ENCODE measurements at regions not wholly inside any gene's neighbourhood (a gene's known extent, or its start where the extent isn't known, plus 50 kb on each side); places are given as distances from the start of the nearest gene placed in this dataset.

GRCh38 chr16:61596655-61597054, 439.6 kb downstream of the CDH8 start:
- ChIA-PET POLR2A (no interaction called here), CTCF (no interaction called here)

GRCh38 chr16:61595605-61596004, 440.6 kb downstream of the CDH8 start:
- ChIA-PET POLR2A (no interaction called here), CTCF (no interaction called here)

GRCh38 chr16:61590577-61590976, 445.7 kb downstream of the CDH8 start:
- CTCF ChIA-PET, result no interaction called here
- POLR2A ChIA-PET, result no interaction called here

- CTCF ChIA-PET, result no interaction called here
- POLR2A ChIA-PET, result no interaction called here
These were observed 448.7 kb downstream of the CDH8 start for GRCh38 chr16:61587526-61587925.

GRCh38 chr16:61581417-61582046, 454.7 kb downstream of the CDH8 start:
- CTCF ChIA-PET, result no interaction called here

GRCh38 chr16:61580579-61580978, 455.7 kb downstream of the CDH8 start:
- POLR2A ChIA-PET, result no interaction called here
- CTCF ChIA-PET, result no interaction called here

More at GRCh38 chr16:61581417-61582046, 454.7 kb downstream of the CDH8 start:
- POLR2A ChIA-PET, result no interaction called here

- ChIA-PET POLR2A (no interaction called here), CTCF (no interaction called here)
These were observed 457.0 kb downstream of the CDH8 start for GRCh38 chr16:61579195-61579594.

GRCh38 chr16:61576476-61576875, 459.8 kb downstream of the CDH8 start:
- ChIA-PET CTCF (no interaction called here), POLR2A (no interaction called here)

GRCh38 chr16:61575617-61576016, 460.6 kb downstream of the CDH8 start:
- POLR2A ChIA-PET, result no interaction called here

GRCh38 chr16:61569028-61569427, 467.2 kb downstream of the CDH8 start:
- ChIA-PET CTCF (no interaction called here), POLR2A (no interaction called here)

More at GRCh38 chr16:61575617-61576016, 460.6 kb downstream of the CDH8 start:
- CTCF ChIA-PET, result no interaction called here

GRCh38 chr16:61564716-61565115, 471.5 kb downstream of the CDH8 start:
- CTCF ChIA-PET, result no interaction called here
- POLR2A ChIA-PET, result no interaction called here

- ChIA-PET POLR2A (no interaction called here), CTCF (no interaction called here)
These were observed 480.4 kb downstream of the CDH8 start for GRCh38 chr16:61555718-61556441.

GRCh38 chr16:61549327-61549726, 486.9 kb downstream of the CDH8 start:
- ChIA-PET CTCF (no interaction called here), POLR2A (no interaction called here)

- ChIA-PET CTCF (no interaction called here), POLR2A (no interaction called here)
These were observed 488.6 kb downstream of the CDH8 start for GRCh38 chr16:61547626-61548025.

GRCh38 chr16:61544165-61544564, 492.1 kb downstream of the CDH8 start:
- ChIA-PET CTCF (no interaction called here), POLR2A (no interaction called here)

- POLR2A ChIA-PET, result no interaction called here
These were observed 496.0 kb downstream of the CDH8 start for GRCh38 chr16:61540216-61540615.

GRCh38 chr16:61530697-61531096, 505.5 kb downstream of the CDH8 start:
- ChIA-PET POLR2A (no interaction called here), CTCF (no interaction called here)

More at GRCh38 chr16:61540216-61540615, 496.0 kb downstream of the CDH8 start:
- CTCF ChIA-PET, result no interaction called here

GRCh38 chr16:61500851-61501250, 535.4 kb downstream of the CDH8 start:
- ChIA-PET POLR2A (no interaction called here), CTCF (interaction anchor here (0.6 kb wide), 1 partner anchor 1349 kb away, joined by 3 read pairs; no protein-coding TSS in a partner anchor)

GRCh38 chr16:61480250-61480649, 556.0 kb downstream of the CDH8 start:
- ChIA-PET CTCF (no interaction called here), POLR2A (no interaction called here)

- ChIA-PET POLR2A (no interaction called here), CTCF (no interaction called here)
These were observed 564.5 kb downstream of the CDH8 start for GRCh38 chr16:61471737-61472136.

- CTCF ChIA-PET, result no interaction called here
- POLR2A ChIA-PET, result no interaction called here
These were observed 565.2 kb downstream of the CDH8 start for GRCh38 chr16:61471023-61471422.

- ChIA-PET POLR2A (no interaction called here), CTCF (no interaction called here)
These were observed 571.0 kb downstream of the CDH8 start for GRCh38 chr16:61465285-61465684.

Measured in activated CD8-positive, alpha-beta memory T cell treated with anti-CD3 and anti-CD28 coated beads for 36 hours (primary cell).